ENCODE measurements at regions not wholly inside any gene's neighbourhood (a gene's known extent, or its start where the extent isn't known, plus 50 kb on each side); places are given as distances from the start of the nearest gene placed in this dataset.

GRCh38 chr21:18478513-18478912 is 74.9 kb upstream of the TMPRSS15 start:
- Histone ChIP-seq H3K27me3 (replicated peaks; ENCODE audit: control insufficient read depth, insufficient read depth, low read length) (no peaks in the 10 kb centered on the region), H3K4me3 (replicated peaks; ENCODE audit: low read depth, low read length) (no peak overlapping the region), H3K36me3 (ENCODE audit: control insufficient read depth, insufficient read depth, low read length) (no peaks in the 10 kb centered on the region)
- no peak for DNase-seq (ENCODE audit: extremely low read depth, insufficient read length)
- no peak for TF ChIP-seq CTCF (IDR thresholded peaks at IDR 0.05; ENCODE audit: insufficient read depth, low read length, poor library complexity, severe bottlenecking)

GRCh38 chr21:18488252-18488651 is 84.7 kb upstream of the TMPRSS15 start:
- H3K27me3 ChIP-seq (replicated peaks; ENCODE audit: control insufficient read depth, insufficient read depth, low read length) = no peaks in the 10 kb centered on the region
- DNase-seq (ENCODE audit: extremely low read depth, insufficient read length) = no peak
- no peak overlapping the region for H3K4me3 ChIP-seq (replicated peaks; ENCODE audit: low read depth, low read length)
- no peaks in the 10 kb centered on the region for H3K36me3 ChIP-seq (ENCODE audit: control insufficient read depth, insufficient read depth, low read length)
- no peak for TF ChIP-seq CTCF (IDR thresholded peaks at IDR 0.05; ENCODE audit: insufficient read depth, low read length, poor library complexity, severe bottlenecking)

- no peaks in the 10 kb centered on the region for H3K36me3 ChIP-seq (ENCODE audit: control insufficient read depth, insufficient read depth, low read length)
- no peak for TF ChIP-seq CTCF (IDR thresholded peaks at IDR 0.05; ENCODE audit: insufficient read depth, low read length, poor library complexity, severe bottlenecking)
- no peak overlapping the region for H3K4me3 ChIP-seq (replicated peaks; ENCODE audit: low read depth, low read length)
- DNase-seq (ENCODE audit: extremely low read depth, insufficient read length) = no peak
- no peaks in the 10 kb centered on the region for H3K27me3 ChIP-seq (replicated peaks; ENCODE audit: control insufficient read depth, insufficient read depth, low read length)
Measured at GRCh38 chr21:18493422-18493821, 89.8 kb upstream of the TMPRSS15 start.

GRCh38 chr21:18495523-18495922 is 91.9 kb upstream of the TMPRSS15 start:
- no peak for DNase-seq (ENCODE audit: extremely low read depth, insufficient read length)

GRCh38 chr21:18498431-18498830 is 94.8 kb upstream of the TMPRSS15 start:
- H3K4me3 ChIP-seq (replicated peaks; ENCODE audit: low read depth, low read length) = no peak overlapping the region
- TF ChIP-seq CTCF (IDR thresholded peaks at IDR 0.05; ENCODE audit: insufficient read depth, low read length, poor library complexity, severe bottlenecking) = no peak
- no peaks in the 10 kb centered on the region for H3K27me3 ChIP-seq (replicated peaks; ENCODE audit: control insufficient read depth, insufficient read depth, low read length)
- no peaks in the 10 kb centered on the region for H3K36me3 ChIP-seq (ENCODE audit: control insufficient read depth, insufficient read depth, low read length)
- no peak for DNase-seq (ENCODE audit: extremely low read depth, insufficient read length)

More at GRCh38 chr21:18495523-18495922, 91.9 kb upstream of the TMPRSS15 start:
- TF ChIP-seq CTCF (IDR thresholded peaks at IDR 0.05; ENCODE audit: insufficient read depth, low read length, poor library complexity, severe bottlenecking) = no peak
- no peak overlapping the region for H3K4me3 ChIP-seq (replicated peaks; ENCODE audit: low read depth, low read length)
- H3K27me3 ChIP-seq (replicated peaks; ENCODE audit: control insufficient read depth, insufficient read depth, low read length) = no peaks in the 10 kb centered on the region
- H3K36me3 ChIP-seq (ENCODE audit: control insufficient read depth, insufficient read depth, low read length) = no peaks in the 10 kb centered on the region

GRCh38 chr21:18499761-18500376 is 96.3 kb upstream of the TMPRSS15 start:
- peak; percentile 2 for DNase-seq (ENCODE audit: extremely low read depth, insufficient read length)
- Histone ChIP-seq H3K36me3 (ENCODE audit: control insufficient read depth, insufficient read depth, low read length) (no peaks in the 10 kb centered on the region), H3K4me3 (replicated peaks; ENCODE audit: low read depth, low read length) (no peak overlapping the region), H3K27me3 (replicated peaks; ENCODE audit: control insufficient read depth, insufficient read depth, low read length) (no peaks in the 10 kb centered on the region)
- TF ChIP-seq CTCF (IDR thresholded peaks at IDR 0.05; ENCODE audit: insufficient read depth, low read length, poor library complexity, severe bottlenecking) = peak; percentile 58

Data from GM06990 (cell line).